ENCODE measurements at regions not wholly inside any gene's neighbourhood (a gene's known extent, or its start where the extent isn't known, plus 50 kb on each side); places are given as distances from the start of the nearest gene placed in this dataset.
A peak's percentile ranks its signal among the peaks of the same experiment; 100 is the strongest.

- DNase-seq, result no peak
Measured at GRCh38 chr2:144240656-144241339, 279.1 kb downstream of the ZEB2 start.

DNA sequence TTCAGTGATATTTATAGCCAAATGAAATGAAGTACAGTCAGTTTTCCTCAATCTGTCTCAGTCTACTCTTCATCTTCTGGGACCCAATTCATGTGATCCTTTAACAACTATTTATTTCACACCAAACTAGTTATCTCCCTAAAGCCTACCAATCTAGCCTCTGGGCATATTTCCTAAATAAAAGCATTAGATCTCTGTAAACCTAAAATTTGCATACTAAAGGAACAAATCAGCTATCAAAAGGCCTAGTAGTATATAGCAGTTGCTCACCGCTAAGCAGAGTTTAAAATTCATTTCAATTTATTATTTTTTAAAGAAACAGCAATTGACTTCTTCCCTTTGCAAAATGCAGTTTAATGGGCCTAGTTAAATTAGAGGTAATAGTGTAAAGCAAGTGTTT, 280.2 kb downstream of the ZEB2 start:
- no peak for DNase-seq

GRCh38 chr2:144239306-144239705, 280.6 kb downstream of the ZEB2 start:
- DNase-seq, result no peak

DNA sequence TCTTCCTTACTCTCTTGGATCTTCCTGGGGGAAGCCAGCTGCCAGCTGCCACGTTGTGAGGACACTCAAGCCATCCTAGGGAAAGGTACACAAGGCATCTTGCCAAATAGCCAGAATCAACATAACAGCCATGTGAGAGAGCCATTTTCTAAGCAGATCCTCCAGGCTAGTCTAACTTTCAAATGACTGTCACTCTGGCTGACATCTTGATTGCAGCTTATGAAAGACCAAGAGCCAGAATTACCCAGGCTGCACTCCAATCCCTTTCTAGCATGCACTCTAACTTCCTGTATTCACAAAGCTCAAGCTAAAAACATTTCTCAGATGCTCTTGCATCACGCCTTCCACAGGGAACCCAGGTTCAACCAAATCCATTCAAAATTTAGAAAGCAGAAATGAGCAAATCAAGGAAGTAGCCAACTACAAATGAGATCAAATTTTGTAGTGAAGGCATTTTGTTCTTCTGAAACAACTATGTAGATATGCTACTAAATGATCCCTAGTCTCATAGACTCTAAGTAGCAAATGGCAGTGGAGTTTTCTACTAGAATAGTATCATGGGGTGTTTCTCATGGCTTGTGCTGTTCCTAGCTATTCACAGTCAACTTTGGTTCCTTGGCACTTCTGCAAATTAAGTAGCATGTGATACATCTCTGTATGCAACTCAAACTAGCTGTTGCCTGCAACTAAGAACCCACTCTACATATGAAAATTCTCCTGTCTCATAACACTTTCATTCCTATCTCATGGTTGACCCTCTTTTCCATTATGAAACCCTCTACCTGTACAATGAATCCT, 281.9 kb downstream of the ZEB2 start:
- DNase-seq, result peak; percentile 72

GRCh38 chr2:144237108-144237507, 282.8 kb downstream of the ZEB2 start:
- no peak for DNase-seq

GRCh38 chr2:144235050-144235449, 284.9 kb downstream of the ZEB2 start:
- DNase-seq, result no peak

DNA sequence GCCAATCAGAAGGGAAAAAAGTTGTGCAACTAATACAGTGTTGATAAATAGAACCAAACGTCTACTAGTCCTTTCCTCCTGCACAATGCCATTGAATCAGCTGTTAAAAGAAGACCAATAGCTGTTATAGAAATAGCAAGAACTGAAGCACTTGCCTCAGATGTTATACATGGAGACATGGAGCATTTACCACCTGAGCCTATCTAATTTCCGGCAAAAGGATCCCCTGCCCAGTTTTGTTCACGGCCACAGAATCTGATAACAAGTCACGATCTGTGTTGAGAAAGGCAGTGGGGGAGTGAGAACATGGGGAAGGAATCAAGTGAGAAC, 285.4 kb downstream of the ZEB2 start:
- no peak for DNase-seq

DNA sequence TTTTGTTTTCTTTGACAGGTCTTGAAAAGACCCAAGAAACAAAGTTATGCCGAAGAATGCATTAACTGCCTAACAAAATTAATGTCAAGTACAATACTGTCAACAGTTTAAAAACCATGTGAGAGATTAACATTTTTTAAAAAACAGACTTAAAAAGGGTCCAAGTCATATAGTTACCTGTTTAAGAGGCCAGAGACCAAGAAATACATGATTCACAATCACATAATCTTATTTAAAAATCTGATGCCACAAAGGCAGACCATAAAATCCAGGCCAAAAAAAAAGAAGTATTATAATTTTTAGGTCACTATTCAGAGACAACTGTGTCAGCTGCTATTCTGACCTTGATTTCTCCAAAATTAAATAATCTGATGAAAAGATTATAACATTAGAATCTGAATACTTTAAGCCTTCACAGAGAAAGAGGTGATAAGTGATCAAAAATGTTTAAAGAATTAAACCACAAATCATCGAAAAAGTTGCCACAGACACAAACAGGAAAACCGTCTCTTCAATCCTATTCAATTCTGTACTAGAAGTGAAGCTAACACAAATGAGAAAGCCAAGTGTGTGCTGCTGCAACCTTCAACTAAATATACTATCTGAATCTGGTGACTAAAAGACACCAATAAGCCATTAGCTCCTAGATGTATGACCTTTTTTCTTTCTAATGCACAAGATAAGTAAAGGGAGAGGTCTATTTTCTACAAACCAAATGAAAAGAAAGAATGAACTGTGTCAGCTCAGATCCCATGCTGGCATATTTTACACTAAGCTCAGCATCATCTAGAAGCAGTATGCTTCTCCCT, 286.0 kb downstream of the ZEB2 start:
- no peak for DNase-seq

DNA sequence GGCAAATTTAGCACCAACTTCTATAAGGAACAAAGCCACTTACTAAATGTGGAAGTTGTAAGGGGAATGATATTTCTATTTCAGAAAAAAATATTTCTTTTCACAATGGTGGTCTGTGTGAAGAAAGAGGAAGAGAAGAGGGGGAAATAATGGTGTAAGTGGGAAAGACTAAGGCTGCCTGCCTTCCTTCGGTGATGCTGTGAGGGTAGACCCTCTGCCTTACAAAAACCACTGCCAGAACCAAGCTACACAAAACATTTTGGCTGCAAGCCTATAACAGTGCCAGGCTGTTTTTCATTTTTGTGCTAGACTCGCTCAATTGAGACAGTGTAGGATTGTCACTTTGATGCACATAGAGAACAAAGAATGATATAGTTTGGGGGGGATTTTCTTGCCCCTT, 286.6 kb downstream of the ZEB2 start:
- no peak for DNase-seq

DNA sequence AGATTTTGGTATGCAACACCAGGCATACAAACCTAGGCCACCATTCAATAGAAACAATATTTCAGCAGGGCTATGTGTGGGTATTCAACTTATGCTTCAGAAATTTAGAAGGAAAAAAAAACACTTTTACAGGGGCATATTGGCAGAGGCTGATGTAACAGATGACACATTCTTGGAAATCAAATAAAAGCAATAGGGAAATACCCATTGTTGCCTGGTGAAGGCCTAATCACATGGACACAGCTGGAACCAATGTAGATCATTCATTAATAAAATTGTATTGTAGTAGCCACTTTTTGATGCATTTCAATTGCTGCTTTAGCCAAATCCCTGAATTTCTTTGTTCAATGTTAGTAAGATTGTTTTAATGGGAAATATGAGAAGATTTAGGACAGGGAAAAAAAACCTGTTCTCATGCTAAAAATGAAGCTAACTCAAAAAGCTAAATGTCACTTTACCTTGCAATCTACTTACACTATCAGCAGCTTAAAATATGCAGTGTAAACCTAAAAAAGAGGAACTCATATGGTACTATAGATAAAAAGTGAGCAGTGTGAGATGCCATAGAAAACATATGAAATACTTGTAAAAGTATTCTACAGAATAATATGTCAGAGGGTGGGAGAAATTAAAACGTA, 289.4 kb downstream of the ZEB2 start:
- DNase-seq, result no peak

DNA sequence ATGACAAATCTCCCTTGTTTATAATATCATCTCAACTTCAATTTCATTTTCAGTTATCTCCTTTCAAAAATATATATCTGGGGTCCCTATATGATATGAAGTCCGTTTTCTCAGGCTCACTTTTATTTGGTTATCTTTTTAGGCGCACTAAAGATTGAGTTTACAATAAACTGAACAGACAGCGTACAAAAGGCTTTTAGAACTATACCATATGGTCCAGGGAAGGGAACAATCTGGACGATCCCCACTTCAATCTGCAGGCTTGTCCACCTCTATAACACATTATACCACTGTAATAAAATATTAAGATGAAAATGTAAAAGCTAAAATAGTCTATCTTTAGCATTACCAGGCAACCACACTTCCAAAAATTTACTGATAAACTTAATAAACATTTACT, 289.9 kb downstream of the ZEB2 start:
- DNase-seq, result no peak

DNA sequence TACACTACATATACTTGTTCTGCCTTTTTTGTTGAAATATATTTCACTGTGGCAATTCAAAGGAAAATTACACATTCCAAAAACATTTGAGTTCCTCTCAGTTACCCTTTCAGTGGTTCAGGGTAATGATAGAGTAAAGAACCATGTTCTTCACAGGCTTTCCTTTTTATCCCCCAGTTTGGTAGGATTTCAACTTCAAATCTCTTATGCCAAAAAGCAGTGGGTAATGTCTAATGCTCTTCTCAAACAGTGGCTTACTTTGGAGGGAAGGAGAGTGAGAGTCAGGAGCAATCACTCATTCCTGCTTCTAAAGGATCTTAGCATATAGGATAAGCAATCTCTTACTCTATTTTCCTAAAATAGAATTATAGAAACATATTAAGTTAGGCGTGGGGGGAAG, 290.6 kb downstream of the ZEB2 start:
- DNase-seq, result no peak

DNA sequence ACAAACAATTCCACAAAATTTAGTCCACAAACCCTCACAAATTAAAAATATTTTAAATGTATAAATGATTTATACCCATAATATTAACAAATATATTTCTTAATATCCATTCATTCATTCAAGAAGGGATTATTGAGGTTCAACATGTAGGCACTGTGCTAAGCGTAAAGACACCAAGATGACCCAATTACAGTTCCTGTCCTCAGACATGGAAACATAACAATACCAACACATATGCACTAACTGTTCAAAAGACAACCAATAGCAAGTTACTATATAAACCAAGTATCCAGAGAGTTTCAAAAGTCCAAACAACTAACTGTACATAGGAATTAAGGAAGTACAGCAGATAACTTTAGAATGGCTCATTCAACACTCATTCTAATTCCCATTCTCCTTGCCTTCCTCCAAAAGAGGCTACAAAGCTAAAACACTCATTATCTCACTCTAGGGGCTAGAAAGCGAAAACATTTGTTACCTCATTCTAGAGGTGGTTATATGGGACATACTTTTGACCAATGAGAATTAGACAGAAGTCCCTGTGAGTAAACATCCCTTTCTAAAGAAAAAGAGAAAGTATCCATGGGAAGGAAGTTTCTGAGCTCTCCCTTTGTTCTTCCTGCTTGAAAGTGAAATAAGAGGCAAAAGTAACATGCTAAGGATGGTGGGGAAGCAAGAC, 292.4 kb downstream of the ZEB2 start:
- DNase-seq, result no peak

GRCh38 chr2:144225076-144225475, 294.8 kb downstream of the ZEB2 start:
- no peak for DNase-seq

DNA sequence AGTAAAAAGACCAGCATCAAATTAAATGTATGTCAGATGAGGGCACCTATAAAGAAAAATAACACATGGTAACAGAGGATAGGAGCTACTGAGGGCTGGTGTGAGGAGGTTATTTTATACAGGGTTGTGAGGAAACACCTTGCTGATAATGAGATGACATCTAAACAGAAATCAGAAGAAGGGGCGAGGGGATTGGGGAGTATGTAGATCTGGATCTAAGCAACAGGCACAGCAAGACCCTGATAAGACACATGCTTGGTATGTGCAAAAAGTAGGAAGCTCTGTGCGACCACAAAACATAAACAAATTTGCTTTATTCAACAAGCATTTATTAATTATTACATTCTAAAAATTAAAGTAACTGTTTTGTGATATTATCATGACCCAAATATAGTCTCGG, 295.4 kb downstream of the ZEB2 start:
- no peak for DNase-seq

DNA sequence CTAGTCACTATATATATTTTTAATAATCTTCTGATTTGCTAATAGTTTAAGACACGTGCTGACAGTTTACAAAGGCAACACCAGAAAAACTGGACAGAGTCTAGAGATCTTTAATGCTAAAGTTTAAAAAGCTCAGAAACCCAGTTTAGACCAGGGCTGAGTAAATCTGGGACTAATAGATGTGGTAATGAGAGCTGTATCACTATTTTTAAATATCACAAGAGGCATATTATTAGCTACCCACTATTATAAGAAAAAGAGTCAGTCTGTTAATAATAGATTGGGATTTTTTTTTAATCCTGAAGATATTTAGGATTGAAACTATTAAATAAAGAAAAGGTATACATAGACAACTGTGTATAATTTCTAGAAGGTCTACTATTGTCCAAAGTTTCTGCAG, 299.9 kb downstream of the ZEB2 start:
- DNase-seq, result no peak

DNA sequence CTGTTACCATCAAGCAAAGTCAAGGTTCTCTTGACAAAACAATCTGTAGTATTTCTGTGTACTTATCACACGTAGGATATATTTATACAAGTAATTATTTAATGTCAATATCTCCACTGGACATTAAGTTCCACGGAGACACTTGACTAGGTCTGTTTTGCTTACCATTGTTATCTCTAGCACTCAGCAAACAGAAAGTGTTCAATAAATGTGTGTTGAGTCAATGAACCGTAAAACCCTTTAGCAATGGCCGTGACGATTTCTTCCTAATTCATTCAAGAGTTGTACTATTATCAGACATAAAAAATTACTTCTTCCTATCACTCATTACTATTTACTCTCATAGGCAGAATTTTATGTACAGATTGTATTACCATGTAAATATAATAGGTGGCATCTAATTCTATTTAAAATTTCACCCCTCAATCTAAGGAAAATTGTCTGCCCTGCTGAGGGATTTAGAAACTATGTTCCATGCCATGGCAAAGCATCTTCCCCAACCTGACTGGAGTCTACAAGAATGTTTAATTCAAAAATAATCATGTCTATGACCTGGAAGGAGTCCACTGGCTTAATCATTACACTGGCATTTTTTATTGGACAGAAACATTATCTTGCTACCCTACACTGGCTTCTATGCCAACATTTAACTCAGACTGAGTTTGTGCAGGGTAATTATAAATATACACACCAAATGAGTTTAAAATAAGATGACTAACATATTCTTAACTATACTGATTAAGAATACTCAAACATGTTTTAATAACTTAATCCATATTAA, 301.9 kb downstream of the ZEB2 start:
- peak; percentile 35 for DNase-seq

DNA sequence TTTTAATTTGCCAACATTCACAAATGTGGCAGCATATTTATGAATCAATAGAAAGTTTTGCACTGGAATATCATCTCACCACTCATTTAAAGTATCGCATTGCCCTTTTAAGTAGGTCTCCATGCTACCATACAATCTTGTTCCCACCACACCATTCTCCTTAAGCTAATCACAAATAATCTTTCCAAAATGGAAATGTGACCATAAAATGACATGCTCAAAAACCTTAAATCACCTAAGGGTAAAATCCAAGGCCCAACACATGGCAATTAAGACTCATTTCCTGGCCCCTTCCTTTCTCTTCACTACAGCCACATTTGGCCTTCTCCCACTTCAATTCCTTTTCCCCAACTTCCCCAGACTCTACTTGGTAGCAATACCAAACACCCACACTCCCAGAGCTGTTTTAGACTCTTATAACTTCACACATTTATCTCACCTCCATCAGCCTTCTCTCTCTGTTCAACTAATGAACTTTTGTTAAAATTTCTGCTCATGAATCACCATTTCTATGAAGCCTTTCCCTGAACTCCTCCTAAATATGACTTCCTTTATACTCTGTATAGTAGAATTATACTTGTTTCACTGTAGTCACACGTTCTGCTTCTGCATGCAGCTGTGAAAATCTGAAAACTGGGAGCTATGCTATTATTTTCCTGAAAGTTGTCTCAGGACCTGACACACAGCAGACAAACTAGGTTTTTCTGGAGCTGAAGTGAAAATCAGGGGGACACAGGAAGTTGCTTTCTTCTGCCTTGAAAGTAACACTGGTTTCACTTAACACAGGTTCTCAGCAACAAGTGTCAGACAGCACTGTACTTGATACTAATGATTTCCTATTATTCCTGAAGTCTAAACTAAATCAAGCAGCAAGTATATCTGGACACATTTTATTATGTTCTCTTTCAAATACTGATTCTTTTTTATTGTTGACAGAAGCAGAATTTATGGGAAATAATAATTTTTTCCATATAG, 303.9 kb downstream of the ZEB2 start:
- DNase-seq, result no peak

- no peak for DNase-seq
Measured at GRCh38 chr2:144215207-144215606, 304.7 kb downstream of the ZEB2 start.

DNA sequence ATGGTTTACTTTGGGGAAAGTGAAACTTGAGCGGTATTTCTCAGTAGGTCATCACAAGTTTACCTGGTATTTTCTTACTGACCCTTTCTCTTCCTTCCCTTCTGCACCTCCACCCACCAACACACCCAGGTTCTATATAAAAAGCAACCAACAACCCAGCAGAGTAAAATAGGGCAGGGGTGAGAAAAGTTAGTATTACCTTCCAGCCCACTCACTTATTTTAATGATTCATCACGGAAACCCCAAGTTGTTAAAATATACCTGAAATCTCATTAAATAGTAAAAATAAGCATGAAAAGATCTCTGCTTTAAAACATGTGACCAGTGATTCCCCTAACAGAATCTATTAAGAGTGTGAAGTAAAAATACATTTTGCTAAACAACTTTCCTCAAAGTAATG, 306.1 kb downstream of the ZEB2 start:
- DNase-seq, result no peak

DNA sequence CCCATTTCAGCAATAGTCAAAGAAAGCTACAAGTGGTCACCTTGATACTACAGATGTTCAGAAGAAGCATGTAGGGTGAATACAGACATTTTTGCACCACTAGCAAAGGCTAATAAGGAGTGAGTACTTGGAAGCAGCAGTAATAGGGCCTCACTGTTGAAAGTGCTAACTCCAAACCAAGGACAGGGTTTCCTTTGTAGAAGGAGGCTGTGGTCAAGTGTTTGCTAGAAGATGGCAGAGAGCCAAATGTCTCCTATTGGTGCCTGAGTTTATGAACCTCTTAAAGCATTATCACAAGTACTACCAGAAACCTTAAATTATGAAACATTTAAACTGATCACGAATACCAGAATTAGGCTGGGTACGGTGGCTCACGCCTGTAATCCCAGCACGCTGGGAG, 308.1 kb downstream of the ZEB2 start:
- peak; percentile 15 for DNase-seq
